ENCODE measurements at regions not wholly inside any gene's neighbourhood (a gene's known extent, or its start where the extent isn't known, plus 50 kb on each side); places are given as distances from the start of the nearest gene placed in this dataset.

DNA sequence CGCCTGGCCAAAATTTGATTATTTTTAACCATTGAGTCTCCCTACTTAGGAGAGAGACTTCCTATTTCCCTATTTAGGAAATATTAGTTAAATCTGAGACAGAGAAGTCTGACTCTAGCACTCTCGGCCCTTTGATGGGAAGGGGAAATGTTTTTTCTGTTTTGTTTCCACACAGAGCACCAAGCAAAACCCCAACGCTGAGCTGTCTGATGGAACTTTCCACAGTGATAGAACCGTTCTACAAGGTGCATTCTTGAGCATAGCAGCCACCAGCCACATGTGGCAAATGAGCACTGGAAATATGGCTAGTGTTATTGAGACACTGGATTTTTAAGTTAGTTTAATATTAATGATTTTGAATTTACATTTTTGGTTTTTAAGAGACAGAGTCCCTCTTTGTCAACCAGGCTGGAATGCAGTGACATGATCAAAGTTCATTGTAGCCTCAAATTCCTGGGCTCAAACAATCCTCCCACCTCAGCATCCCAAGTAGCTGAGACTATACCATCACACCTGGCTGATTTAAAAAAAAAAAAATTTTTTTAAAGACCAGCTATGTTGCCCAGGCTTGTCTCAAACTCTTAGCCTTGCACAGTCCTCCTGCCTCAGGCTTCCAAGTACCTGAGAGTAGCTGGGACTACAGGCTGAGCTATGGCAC, 77.3 kb upstream of the GALNT2 start:
- no peak overlapping the region for H3K4me3 ChIP-seq (ENCODE audit: low read depth, low read length)
- TF ChIP-seq, protein P1, sequence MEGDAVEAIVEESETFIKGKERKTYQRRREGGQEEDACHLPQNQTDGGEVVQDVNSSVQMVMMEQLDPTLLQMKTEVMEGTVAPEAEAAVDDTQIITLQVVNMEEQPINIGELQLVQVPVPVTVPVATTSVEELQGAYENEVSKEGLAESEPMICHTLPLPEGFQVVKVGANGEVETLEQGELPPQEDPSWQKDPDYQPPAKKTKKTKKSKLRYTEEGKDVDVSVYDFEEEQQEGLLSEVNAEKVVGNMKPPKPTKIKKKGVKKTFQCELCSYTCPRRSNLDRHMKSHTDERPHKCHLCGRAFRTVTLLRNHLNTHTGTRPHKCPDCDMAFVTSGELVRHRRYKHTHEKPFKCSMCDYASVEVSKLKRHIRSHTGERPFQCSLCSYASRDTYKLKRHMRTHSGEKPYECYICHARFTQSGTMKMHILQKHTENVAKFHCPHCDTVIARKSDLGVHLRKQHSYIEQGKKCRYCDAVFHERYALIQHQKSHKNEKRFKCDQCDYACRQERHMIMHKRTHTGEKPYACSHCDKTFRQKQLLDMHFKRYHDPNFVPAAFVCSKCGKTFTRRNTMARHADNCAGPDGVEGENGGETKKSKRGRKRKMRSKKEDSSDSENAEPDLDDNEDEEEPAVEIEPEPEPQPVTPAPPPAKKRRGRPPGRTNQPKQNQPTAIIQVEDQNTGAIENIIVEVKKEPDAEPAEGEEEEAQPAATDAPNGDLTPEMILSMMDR (IDR thresholded peaks at IDR 0.05; ENCODE audit: borderline replicate concordance, insufficient read depth, low read depth, low read length), result no peak

DNA sequence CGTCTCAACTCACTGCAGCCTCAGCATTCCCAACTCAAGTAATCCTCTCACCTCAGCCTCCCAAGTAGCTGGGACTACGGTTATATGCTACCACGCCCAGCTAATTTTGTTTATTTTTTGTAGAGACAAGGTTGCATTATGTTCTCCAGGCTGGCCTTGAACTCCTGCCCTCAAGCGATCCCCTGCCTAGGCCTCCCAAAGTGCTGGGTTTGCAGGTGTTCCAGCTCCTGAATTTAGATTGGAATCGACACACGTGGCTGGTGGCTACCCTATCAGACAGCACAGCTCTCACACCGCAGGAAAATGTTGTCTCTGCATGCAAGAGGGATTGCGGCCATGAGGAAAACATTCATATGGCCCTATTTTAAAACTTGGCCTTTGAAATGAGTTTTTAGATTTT, 76.7 kb upstream of the GALNT2 start:
- H3K4me3 ChIP-seq (ENCODE audit: low read depth, low read length), result no peak overlapping the region
- TF ChIP-seq, protein P1 (IDR thresholded peaks at IDR 0.05; ENCODE audit: borderline replicate concordance, insufficient read depth, low read depth, low read length), result no peak

DNA sequence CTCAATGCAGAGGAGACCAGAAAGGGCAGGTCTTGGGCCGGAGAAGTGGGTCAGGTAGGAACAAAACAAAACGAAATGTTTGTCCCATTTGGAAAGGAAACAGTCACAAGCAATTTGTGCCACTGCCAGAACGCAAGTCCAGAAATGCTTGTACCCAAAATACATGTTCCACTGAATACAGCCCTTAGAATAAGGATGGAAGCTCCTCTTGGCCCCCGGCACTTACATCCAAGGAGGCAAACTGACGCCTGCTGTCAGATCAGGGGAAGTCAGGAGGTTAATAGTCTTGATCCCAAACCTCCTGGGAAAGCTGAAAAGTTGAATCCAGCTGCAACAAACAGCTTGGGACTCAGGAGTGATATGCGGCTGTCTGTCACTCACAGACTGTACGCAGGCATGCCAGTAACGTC, 75.9 kb upstream of the GALNT2 start:
- H3K4me3 ChIP-seq (ENCODE audit: low read depth, low read length), result no peak overlapping the region
- TF ChIP-seq, protein P1 (IDR thresholded peaks at IDR 0.05; ENCODE audit: borderline replicate concordance, insufficient read depth, low read depth, low read length), result no peak

DNA sequence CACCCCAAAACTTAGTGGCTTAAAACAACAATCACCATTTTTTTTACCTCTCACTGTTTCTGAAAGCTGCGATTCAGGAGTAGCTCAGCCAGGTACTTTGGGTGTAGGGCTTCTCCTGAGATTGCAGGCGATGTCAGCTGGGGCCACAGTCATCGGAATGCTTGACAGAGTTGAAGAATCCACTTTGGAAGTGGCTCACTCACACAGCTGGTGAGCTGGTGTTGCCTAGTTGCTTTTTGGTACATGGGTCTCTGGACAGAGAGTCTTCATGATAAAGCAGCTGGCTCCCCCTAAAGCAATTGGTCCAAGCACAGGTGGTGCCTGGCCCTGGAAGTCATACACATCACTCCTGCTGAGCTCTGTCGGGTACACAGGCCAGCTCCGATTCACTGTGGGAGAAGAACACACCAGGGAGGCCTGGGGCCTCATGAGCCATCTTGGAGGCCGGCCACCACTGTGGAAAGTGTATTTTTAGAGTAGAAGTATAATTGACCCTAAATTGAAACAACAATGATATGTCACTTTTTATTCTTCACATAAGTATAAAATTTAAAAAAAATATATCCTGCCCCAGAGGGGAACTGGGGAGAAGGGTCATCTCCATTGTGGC, 75.2 kb upstream of the GALNT2 start:
- TF ChIP-seq, protein P1 (IDR thresholded peaks at IDR 0.05; ENCODE audit: borderline replicate concordance, insufficient read depth, low read depth, low read length), result no peak
- H3K4me3 ChIP-seq (ENCODE audit: low read depth, low read length), result no peak overlapping the region

DNA sequence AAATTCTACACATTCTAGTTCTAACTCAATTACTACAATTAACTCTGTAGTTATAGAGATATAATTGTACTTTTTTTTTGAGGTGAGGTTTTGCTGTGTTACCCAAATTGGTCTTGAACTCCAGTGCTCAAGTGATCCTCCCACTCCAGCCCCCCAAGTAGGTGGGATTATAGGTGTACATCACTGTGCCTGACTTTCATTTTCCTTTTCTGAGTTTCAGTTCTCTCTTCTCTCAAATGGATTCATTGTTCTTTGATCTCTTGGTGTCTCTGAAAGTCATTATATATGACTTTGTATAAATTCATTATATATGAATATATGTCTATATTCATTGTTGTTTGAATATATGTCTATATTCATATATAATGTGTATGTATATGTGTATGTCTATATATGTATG, 74.0 kb upstream of the GALNT2 start:
- no peak overlapping the region for H3K4me3 ChIP-seq (ENCODE audit: low read depth, low read length)
- TF ChIP-seq, protein P1 (IDR thresholded peaks at IDR 0.05; ENCODE audit: borderline replicate concordance, insufficient read depth, low read depth, low read length), result no peak

DNA sequence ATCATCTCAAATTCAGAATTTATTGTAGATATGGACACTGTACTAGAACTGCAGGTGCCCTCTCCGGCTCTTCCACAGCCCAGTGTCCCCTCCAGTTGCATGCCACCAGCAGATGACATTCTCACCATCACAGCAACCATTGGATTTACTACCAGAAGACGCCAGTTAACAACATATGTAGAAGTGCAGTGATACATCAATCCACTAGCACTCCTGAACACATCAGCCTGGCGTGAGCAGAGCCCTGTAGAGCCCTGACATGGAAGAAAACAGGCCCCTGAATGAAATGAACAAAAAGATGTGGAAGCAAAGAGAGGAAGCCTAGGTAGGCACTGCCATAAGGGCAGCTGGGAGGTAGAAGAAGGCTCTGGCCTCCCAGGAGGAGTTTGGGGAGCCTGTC, 73.1 kb upstream of the GALNT2 start:
- TF ChIP-seq, protein P1 (IDR thresholded peaks at IDR 0.05; ENCODE audit: borderline replicate concordance, insufficient read depth, low read depth, low read length), result no peak
- no peak overlapping the region for H3K4me3 ChIP-seq (ENCODE audit: low read depth, low read length)
